Cardiac muscle cell (in vitro differentiated cells and primary cell): ENCODE measurements at regions not wholly inside any gene's neighbourhood (a gene's known extent, or its start where the extent isn't known, plus 50 kb on each side); places are given as distances from the start of the nearest gene placed in this dataset.
"Not testable (repeated sequence)": the region's sequence is repeated elsewhere in the genome, so short reads cannot be mapped to it uniquely, and the experiment has no call there.

Experiments used
- DNase-seq, 2 donors: peaks; one replicate each; pipeline versions ENCODE4 v3.0.0 to v3.0.0-alpha.2; 2010 to 2017; ENCODE audit warnings: low read depth in 1 of 2, low spot score in 1 of 2
- H3K27ac ChIP-seq: fragments of 200-600 bp; sonication (generic); 2 replicates; pipeline ENCODE4 v1.5.1; 2016
- H3K27me3 ChIP-seq: fragments of 200-600 bp; sonication (generic); 2 replicates; pipeline ENCODE4 v1.6.0; 2016; ENCODE audit warnings: control low read depth
- H3K36me3 ChIP-seq: fragments of 200-600 bp; sonication (generic); 2 replicates; pipeline ENCODE4 v1.5.1; 2016; ENCODE audit warnings: control low read depth
- H3K4me1 ChIP-seq: fragments of 200-600 bp; sonication (generic); 2 replicates; pipeline ENCODE4 v1.8.1; 2017; ENCODE audit warnings: low read depth, mild to moderate bottlenecking, mixed run types
- H3K4me3 ChIP-seq: fragments of 200-600 bp; sonication (generic); 2 replicates; pipeline ENCODE4 v1.5.1; 2016; ENCODE audit warnings: mild to moderate bottlenecking
- H3K9me3 ChIP-seq: fragments of 200-600 bp; sonication (generic); 2 replicates; pipeline ENCODE4 v1.5.1; 2017; ENCODE audit warnings: low read depth, mild to moderate bottlenecking, control low read depth
- CTCF ChIP-seq: IDR thresholded peaks from 2 replicates; pipeline ENCODE4 v1.5.1; 2012; ENCODE audit warnings: low read depth, mild to moderate bottlenecking, low read length

GRCh38 chr15:24777307-24777706 lies 101.7 kb downstream of the NPAP1 start:
- Histone ChIP-seq H3K27ac (no peak overlapping the region), H3K36me3 (no peaks in the 10 kb centered on the region), H3K27me3 (no peaks in the 10 kb centered on the region), H3K4me3 (no peak overlapping the region), H3K4me1 (no peaks in the 10 kb centered on the region), H3K9me3 (no peaks in the 10 kb centered on the region)
- DNase-seq, result no peak
- TF ChIP-seq CTCF, result no peak

- DNase-seq, result no peak
- H3K9me3 ChIP-seq, result no peaks in the 10 kb centered on the region
Observed at GRCh38 chr15:24784506-24784905, 108.9 kb downstream of the NPAP1 start.

GRCh38 chr15:24786347-24786746 lies 110.8 kb downstream of the NPAP1 start:
- Histone ChIP-seq H3K36me3 (no peaks in the 10 kb centered on the region), H3K4me1 (no peaks in the 10 kb centered on the region), H3K4me3 (no peak overlapping the region), H3K27me3 (no peaks in the 10 kb centered on the region), H3K27ac (no peak overlapping the region), H3K9me3 (no peaks in the 10 kb centered on the region)
- TF ChIP-seq CTCF, result no peak
- no peak for DNase-seq

More at GRCh38 chr15:24784506-24784905, 108.9 kb downstream of the NPAP1 start:
- Histone ChIP-seq H3K4me3 (no peak overlapping the region), H3K27me3 (no peaks in the 10 kb centered on the region), H3K36me3 (no peaks in the 10 kb centered on the region), H3K4me1 (no peaks in the 10 kb centered on the region), H3K27ac (no peak overlapping the region)
- TF ChIP-seq CTCF, result no peak

- DNase-seq, H3K27me3 ChIP-seq, H3K4me3 ChIP-seq, H3K9me3 ChIP-seq, H3K4me1 ChIP-seq, H3K27ac ChIP-seq, H3K36me3 ChIP-seq: not testable (repeated sequence)
Observed at GRCh38 chr15:24802624-24803023, 127.0 kb downstream of the NPAP1 start.

- DNase-seq, result no peak
- no peaks in the 10 kb centered on the region for H3K4me1 ChIP-seq
- no peak overlapping the region for H3K27ac ChIP-seq
- no peaks in the 10 kb centered on the region for H3K36me3 ChIP-seq
- H3K27me3 ChIP-seq, result no peaks in the 10 kb centered on the region
- no peaks in the 10 kb centered on the region for H3K9me3 ChIP-seq
- no peak overlapping the region for H3K4me3 ChIP-seq
- TF ChIP-seq CTCF, result no peak
Observed at GRCh38 chr15:24819680-24820079, 135.1 kb upstream of the SNRPN start.

GRCh38 chr15:24823473-24823872 lies 131.3 kb upstream of the SNRPN start:
- Histone ChIP-seq H3K36me3 (no peaks in the 10 kb centered on the region), H3K27ac (no peak overlapping the region), H3K27me3 (no peaks in the 10 kb centered on the region), H3K9me3 (no peaks in the 10 kb centered on the region), H3K4me3 (peak overlapping the region; percentile 37), H3K4me1 (no peaks in the 10 kb centered on the region)
- TF ChIP-seq CTCF, result no peak
- peak in 1 of 2 donors; percentile 84 for DNase-seq
